NCI-H2227 (cell line): ENCODE measurements at regions not wholly inside any gene's neighbourhood (a gene's known extent, or its start where the extent isn't known, plus 50 kb on each side); places are given as distances from the start of the nearest gene placed in this dataset.

ENCODE experiments used
- DNase-seq: peaks from one replicate; lab custom pipeline; 2025; ENCODE audit not compliant: unreplicated experiment; lab: John Stamatoyannopoulos, UW

GRCh38 chr4:28354880-28355656 lies 1494.4 kb downstream of the STIM2 start:
- DNase-seq, result no peak

DNA sequence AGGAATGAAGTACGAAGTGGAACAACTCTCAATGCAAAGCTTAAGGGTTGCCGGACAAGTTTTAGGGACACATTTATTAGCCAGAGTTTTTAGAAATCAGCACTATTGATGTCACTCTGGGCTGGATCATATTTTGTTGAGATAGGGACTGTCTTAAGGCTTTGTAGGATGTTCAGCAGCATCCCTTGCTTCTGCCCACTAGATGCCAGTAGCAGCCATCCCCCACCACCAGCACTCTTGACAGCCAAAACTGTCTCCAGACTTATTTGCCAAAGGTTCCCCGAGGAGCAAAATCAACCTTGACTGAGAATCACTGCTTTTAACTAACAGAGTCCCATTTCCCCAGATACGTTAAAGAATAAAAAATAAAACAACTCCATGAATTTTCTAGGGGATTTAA lies 1497.3 kb downstream of the STIM2 start:
- DNase-seq, result no peak

DNA sequence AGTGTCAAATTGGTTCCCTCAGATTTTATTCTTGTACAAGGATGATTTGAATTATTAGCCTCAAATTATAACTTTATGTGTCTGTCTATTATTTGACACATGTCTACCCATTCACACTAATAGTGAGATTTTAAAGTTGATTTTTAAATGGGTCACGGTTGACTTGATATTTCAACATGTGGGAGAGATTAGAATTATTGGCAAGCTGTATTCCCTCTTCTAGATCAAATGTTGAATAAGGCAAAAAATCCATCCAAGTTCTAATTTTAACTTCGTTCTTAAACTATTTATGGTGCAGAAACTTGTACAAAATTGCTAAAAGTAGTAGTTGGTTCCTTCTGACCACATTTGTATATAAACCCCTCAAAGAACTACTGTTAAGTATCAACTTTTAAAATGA lies 1498.0 kb downstream of the STIM2 start:
- DNase-seq, result no peak

DNA sequence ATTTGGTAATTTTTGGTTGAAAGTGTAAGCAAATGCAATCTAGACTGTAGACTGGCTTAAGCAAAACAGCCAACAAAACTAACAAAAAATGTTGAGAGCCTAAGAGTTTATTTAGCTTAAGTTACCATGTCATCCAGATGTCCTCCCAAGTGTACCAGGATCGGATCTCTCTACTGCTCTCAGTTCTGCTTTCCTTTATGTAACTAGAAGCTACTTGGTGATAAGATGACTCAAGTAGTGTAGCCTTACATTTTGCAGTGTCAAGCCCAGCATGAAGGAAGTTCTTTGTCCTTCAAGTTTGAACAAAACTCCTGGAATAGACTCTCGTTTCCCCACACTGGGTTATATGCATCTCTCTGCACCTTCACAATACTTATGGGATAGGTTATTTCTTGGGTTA lies 1500.0 kb downstream of the STIM2 start:
- no peak for DNase-seq

DNA sequence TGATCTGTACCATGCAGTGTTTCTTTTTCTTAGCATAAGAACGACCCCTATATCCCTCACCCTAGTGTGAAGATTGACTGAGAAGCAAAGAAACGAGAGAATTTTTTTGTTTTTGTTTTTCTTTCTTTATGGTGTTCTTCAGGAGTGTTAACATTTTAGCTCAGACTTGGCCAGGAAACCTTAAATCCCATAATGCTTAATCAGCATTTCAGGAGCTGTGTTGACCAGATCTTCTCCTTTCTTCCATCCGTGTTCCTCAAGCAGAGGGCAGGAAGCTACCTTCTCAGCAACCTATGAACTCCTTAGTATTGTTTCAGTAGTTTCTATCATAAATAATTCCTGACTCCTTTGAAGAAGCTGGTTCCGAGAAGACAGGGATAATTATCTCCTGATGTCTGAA lies 1501.5 kb downstream of the STIM2 start:
- no peak for DNase-seq

DNA sequence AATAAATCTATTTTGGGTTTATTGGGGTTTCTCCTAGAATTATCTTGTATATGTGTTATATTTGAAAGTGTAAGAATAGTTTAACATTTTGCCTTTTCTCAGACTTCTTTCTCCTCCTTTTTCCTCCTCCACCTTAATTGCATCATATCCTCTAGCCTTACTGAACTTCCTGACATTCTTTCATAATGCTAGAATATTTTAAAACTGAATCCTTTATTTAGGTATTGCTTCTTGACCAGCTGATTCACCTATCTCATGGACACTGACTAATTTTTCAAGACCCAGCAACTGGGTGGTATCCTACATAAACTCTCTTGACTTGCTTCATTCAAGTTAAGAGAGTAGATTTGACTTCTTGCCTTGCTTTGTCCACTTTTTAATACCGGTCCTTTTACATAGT lies 1508.9 kb downstream of the STIM2 start:
- DNase-seq, result no peak

DNA sequence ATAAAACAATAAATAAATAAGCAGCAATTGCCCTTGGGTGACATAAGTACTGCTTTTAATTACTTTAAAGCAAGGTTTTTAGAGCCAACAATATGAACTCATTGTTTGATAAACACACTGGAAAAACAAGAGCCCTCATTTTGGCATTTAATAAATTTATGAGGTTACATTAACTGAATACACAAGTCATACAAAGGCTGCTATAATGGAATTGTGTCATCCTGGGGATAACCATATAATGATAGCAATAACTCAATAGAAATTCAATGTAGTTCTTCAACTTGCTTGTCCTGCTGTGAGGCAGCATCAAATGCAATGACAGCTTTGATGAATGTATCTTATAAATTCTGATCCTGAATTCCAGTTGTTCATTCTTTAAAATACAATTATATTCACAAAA lies 1512.5 kb downstream of the STIM2 start:
- DNase-seq, result no peak

GRCh38 chr4:28373601-28374000 lies 1513.0 kb downstream of the STIM2 start:
- no peak for DNase-seq

DNA sequence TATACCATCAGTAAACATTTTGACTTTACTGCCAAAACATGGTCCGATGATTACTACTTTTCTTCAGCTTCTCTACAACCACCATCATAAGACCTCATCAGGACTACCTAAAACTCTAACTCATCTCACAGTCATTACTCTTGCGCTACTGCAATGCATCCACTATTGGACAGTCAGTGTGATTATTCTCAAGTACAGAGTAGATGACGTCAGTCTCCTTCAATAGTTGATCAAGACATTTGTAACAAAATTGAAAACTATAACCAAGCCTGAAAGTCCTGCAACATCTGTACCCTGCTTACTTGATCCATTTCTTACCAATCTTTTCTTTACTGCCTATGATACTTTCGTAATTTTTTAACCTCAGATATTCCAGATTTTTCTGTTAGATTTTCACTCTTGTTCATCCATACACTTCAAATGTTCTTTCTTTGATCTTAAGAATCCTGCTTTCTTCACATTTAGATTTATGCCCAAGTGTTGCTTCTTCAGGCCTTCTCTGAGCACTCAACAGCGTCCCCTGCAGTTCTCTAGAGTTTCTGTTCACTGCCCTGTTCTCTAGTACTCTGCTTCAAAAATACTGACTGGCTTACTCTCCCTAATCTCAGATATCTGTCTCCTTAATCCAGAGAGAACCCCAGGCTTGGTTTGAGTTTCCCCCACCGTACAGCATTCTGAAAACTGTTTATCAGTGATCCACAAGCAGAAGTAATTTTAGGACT lies 1517.6 kb downstream of the STIM2 start:
- DNase-seq, result no peak

DNA sequence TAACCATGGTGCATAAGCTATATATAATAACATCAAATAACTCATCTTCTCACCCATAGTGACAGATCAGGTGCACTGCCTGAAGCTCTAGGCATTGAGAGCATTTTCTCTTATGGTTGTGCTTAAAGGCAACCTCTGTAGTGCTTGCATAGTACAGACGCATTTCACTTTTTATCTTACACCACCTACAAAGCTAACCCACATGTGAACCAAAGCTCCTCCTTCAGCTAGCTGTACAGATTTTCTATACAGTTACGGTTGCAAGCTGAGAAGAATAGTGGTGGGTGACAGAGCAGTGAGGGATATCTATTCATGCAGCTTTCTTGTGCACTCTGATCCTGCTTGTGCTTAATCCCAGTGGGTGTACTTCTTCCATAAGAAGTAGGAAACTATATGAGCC lies 1525.2 kb downstream of the STIM2 start:
- DNase-seq, result no peak

DNA sequence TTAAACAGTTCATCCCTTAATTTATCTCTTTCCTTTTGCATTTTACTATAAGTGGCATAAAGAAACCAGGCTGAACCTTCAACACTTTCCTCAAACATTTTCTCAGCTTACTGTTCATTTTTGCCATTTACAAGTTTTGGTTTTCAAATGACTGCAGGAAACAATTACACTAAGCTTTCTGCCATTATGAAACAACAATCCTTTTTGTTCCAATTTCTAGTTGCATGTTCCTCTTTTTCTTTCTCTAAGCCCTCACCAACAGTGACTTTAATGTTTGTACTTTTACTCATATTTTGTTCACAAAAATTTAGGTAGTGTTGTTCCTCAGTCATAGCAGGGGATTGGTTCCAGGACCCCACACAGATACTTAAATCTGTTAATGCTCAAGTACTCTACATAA lies 1526.1 kb downstream of the STIM2 start:
- no peak for DNase-seq

GRCh38 chr4:28388471-28388870 lies 1527.8 kb downstream of the STIM2 start:
- no peak for DNase-seq

DNA sequence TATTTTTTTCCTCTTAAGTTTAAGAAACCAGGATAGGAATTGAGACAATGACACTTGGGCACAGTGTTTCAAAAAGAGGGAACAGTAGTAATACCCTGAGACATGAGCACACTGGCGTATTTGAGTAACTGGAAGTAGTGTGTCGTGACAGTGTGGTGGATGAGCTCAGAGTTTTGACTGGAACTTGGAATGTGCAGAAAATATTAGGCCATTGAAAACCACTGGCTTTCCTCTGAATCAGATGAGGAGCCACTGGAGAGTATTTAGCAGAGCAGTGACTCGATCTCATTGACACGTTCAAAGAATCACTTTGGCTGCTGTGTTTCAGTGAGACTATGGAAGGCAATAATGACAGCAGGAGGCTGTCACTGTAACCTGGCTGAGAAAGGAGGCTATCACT lies 1531.2 kb downstream of the STIM2 start:
- DNase-seq, result no peak

GRCh38 chr4:28402751-28403150 lies 1542.1 kb downstream of the STIM2 start:
- no peak for DNase-seq

GRCh38 chr4:28421221-28421620 lies 1560.6 kb downstream of the STIM2 start:
- no peak for DNase-seq

DNA sequence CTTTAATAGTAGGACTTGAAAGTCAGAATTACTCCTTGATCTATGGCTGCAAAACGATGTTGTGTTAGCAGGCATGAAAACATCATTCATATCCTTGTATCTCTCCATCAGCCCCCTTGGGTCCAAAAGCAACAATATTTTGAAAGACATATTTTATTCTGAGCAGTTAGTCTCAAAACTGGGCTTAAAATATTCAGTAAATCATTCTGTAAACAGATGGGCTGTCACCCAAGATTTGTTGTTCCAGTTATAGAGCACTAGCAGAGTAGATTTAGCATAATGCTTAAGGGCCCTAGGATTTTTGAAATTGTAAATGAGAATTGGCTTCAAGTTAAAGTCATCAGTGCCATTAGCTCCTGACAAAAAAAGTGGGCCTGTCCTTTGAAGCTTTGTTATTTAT lies 1565.6 kb downstream of the STIM2 start:
- no peak for DNase-seq

GRCh38 chr4:28427306-28428085 lies 1566.9 kb downstream of the STIM2 start:
- no peak for DNase-seq

DNA sequence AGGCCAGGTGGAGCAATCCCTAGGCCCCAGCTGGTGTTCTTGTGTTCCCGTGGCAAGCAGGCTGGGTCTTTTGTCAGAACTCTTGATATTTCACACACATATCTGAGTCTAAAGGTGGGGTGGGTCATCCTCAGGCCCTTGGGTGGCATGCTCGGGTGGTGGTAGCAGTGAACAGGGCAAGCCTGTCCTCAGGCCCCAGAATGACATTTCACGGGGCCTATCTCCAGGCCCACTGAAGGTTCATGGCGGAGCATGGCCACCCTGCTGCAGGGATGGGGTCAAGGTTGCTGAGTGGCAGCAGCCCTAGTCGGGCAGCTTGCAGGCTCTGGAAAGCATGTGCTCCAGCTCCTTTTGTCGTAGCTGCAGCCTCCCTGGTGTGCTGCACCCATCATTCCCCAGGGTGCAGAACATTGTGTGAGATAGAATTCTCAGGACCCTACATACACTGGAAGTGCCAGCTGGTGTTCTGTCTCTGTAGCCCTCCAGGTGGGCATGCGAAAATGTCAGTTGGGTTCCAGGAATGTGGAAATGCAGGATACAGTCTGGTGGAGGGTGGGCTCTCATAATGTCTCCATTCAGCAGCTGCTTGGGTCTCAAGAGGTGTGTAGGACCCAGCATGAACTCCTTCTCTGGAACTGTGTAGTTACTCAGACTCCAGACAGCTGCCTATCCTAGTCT lies 1571.8 kb downstream of the STIM2 start:
- no peak for DNase-seq

GRCh38 chr4:28435314-28435713 lies 1574.7 kb downstream of the STIM2 start:
- no peak for DNase-seq

DNA sequence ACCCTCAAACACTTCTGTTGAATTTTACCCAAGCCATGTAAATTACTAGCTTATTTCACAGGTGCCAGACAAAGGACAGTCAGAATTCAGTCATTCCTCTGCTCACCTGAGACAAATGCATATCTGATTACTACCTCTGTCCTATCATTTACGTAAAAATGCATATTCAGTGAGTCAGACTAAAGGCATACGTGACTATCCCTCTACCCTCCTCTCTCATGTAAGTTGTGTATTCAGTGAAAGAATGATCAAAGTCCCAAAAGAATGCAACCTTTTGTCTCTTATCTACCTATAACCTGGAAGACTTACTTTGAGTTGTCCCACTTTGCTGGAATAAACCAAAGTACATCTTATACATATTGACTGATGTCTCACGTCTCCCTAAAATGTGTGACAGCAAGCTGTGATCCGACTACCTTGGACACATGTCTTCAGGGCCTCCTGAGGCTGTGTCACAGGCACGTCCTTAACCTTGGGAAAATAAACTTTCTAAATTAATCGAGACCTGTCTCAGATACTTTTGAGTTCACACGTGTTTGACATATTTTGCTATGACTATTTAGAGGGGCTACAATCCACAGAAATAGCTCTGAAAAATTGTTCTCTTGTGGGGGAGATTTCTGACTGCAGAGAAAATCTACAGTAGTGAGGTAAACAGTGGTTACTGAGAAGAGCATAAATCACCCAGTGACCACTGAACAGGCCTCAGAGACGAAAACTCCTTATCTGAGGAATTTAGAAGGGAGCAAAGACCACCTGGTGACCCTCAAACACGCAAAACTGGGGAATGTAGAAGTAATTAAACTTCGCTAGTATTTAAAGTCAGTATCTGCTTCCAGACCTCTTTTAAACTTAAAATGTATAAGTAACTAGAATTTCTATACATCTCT lies 1575.8 kb downstream of the STIM2 start:
- no peak for DNase-seq
